Neural progenitor cell (in vitro differentiated cells): ENCODE measurements at regions not wholly inside any gene's neighbourhood (a gene's known extent, or its start where the extent isn't known, plus 50 kb on each side); places are given as distances from the start of the nearest gene placed in this dataset.

Source experiments
- CTCF ChIP-seq: fragments of 200-600 bp; sonication (generic); IDR thresholded peaks from 2 replicates; pipeline ENCODE4 v1.5.1; 2017; ENCODE audit warnings: antibody characterized with exemption, mild to moderate bottlenecking
- EZH2 ChIP-seq: fragments of 200-600 bp; sonication (generic); IDR thresholded peaks from 2 replicates; pipeline ENCODE4 v1.6.1; 2017; ENCODE audit warnings: antibody characterized with exemption, mild to moderate bottlenecking, moderate library complexity

GRCh38 chr2:37512971-37513370, 158.5 kb downstream of the CDC42EP3 start:
- TF ChIP-seq CTCF (no peak), EZH2 (no peak)
